COR-L47 (cell line): ENCODE measurements at regions not wholly inside any gene's neighbourhood (a gene's known extent, or its start where the extent isn't known, plus 50 kb on each side); places are given as distances from the start of the nearest gene placed in this dataset.
"Not testable (repeated sequence)": the region's sequence is repeated elsewhere in the genome, so short reads cannot be mapped to it uniquely, and the experiment has no call there.

Experiments
- DNase-seq: peaks from one replicate; lab custom pipeline; 2025; lab: John Stamatoyannopoulos, UW

DNA sequence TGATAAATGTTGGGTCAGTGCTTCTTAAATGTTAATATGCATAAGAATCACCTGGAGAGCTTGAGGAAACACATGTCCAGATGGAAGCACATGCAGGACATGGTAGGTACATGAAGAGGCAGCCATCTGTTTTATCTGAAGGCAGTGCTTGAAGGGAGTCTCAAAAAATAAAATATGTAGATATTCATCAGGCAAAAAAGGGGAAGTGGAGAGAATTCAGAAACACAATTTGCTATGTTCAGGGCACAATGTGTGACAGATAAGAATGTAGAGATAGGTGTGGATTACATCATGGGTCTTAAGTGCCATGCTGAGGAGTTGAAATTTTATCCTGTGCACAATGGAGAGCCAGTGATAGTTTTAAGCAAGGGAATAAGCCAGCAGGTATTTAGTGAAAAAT is 59.6 kb upstream of the CASK start:
- DNase-seq = no peak

DNA sequence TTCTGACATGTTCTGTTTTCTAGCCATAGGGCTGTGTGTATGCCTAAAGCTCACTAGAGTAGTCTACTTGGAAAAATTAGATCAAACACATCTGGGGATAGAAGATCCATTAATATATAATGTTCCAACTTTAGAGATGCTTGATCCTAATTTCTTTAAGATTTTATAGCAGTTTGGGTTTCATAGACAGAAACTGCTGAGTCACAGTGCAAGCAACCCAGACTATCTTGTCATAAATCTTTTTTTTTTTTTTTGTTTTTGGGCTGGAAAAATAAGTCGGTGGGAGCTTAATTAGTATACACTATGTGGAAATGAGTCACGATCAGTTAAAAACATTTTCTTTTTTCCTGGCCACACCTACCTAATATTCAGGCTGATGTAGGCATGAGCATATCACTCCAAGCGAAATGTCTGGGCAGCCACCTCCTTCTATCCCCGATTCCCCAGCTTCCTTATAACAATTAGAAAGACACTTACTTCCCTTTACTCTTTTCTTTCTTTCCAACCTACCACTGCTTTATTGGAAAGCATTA is 58.2 kb upstream of the CASK start:
- no peak for DNase-seq

GRCh38 chrX:41974677-41975076 is 51.3 kb upstream of the CASK start:
- DNase-seq = not testable (repeated sequence)

DNA sequence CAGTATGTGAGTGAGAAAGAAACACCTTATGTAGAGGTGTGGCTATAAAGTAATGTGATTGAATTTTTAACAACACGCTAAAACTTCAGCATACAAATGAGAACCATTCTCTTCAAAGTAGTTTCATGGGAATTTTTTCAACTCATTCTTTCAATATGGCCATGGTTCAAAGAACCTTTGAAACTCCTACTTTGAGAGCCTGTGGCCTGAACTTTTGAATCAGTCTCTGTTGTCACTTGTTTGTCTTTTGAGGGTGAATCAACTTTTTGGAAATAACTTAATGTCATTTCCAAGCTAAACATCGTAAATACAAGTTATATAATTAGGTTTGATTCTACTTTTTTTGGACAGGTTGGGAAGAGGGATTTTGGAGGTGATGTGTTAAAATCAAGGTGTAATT is 49.9 kb upstream of the CASK start:
- no peak for DNase-seq
